Astrocyte of the spinal cord (primary cell): ENCODE measurements at regions not wholly inside any gene's neighbourhood (a gene's known extent, or its start where the extent isn't known, plus 50 kb on each side); places are given as distances from the start of the nearest gene placed in this dataset.

ENCODE experiments used
- DNase-seq: peaks from one replicate; pipeline ENCODE4 v3.0.0; 2011; ENCODE audit warnings: low read depth, low spot score
- H3K4me3 ChIP-seq: 2 replicates; pipeline ENCODE4 v1.5.1; 2011; ENCODE audit warnings: low read depth, mild to moderate bottlenecking, low read length, moderate library complexity
- CTCF ChIP-seq: IDR thresholded peaks from 2 replicates; pipeline ENCODE4 v1.5.1; 2012; ENCODE audit warnings: low read depth, mild to moderate bottlenecking, low read length, inconsistent platforms
- in situ Hi-C: cut with HindIII; loops from 2 replicates; pipeline ENCODE4 v1.10.0; 2017; ENCODE audit warnings: low sequenced_read_pairs

- in situ Hi-C loops = no loop called here
- no peak overlapping the region for H3K4me3 ChIP-seq
- no peak for TF ChIP-seq CTCF
- DNase-seq = no peak
These were observed 64.2 kb downstream of the GJA1 start for GRCh38 chr6:121499666-121500065.

- no peak for TF ChIP-seq CTCF
- no peak overlapping the region for H3K4me3 ChIP-seq
- in situ Hi-C loops = no loop called here
- peak; percentile 57 for DNase-seq
These were observed 68.1 kb downstream of the GJA1 start for GRCh38 chr6:121503589-121503991.

- TF ChIP-seq CTCF = no peak
- peak; percentile 87 for DNase-seq
- in situ Hi-C loops = no loop called here
- H3K4me3 ChIP-seq = no peak overlapping the region
These were observed 68.8 kb downstream of the GJA1 start for GRCh38 chr6:121504227-121504626.

GRCh38 chr6:121505284-121505683, 69.8 kb downstream of the GJA1 start:
- H3K4me3 ChIP-seq = no peak overlapping the region
- no peak for TF ChIP-seq CTCF
- no peak for DNase-seq
- in situ Hi-C loops = no loop called here

- H3K4me3 ChIP-seq = no peak overlapping the region
- no peak for TF ChIP-seq CTCF
- in situ Hi-C loops = no loop called here
- DNase-seq = peak; percentile 68
These were observed 71.6 kb downstream of the GJA1 start for GRCh38 chr6:121506761-121507754.

- peak; percentile 40 for DNase-seq
- in situ Hi-C loops = no loop called here
- TF ChIP-seq CTCF = no peak
- H3K4me3 ChIP-seq = no peak overlapping the region
These were observed 75.2 kb downstream of the GJA1 start for GRCh38 chr6:121510568-121511177.
